ENCODE measurements at regions not wholly inside any gene's neighbourhood (a gene's known extent, or its start where the extent isn't known, plus 50 kb on each side); places are given as distances from the start of the nearest gene placed in this dataset.

GRCh38 chr10:128852902-128853301 lies 614.1 kb upstream of the MGMT start:
- H3K4me3 ChIP-seq (ENCODE audit: low read length in 2 of 2), result no peak overlapping the region
- no peaks in the 10 kb centered on the region for H3K9me3 ChIP-seq (ENCODE audit: control insufficient read depth in 2 of 2, low read length in 2 of 2)
- no peaks in the 10 kb centered on the region for H3K36me3 ChIP-seq (ENCODE audit: control insufficient read depth in 2 of 2, insufficient read depth in 2 of 2, low read length in 2 of 2)
- H3K27ac ChIP-seq (ENCODE audit: low read length), result no peak overlapping the region
- peaks cover 8% of the 10 kb centered on the region for H3K4me1 ChIP-seq (ENCODE audit: control insufficient read depth, insufficient read depth, low read length)
- H3K9ac ChIP-seq (ENCODE audit: low read length in 2 of 2), result no peak overlapping the region
- H3K27me3 ChIP-seq (ENCODE audit: control insufficient read depth in 1 of 2, insufficient read depth in 2 of 2, low read length in 2 of 2), result peaks cover 0 to 2% of the 10 kb centered on the region in 2 donors

- Histone ChIP-seq H3K9ac (ENCODE audit: low read length in 2 of 2) (no peak overlapping the region), H3K9me3 (ENCODE audit: control insufficient read depth in 2 of 2, low read length in 2 of 2) (no peaks in the 10 kb centered on the region), H3K36me3 (ENCODE audit: control insufficient read depth in 2 of 2, insufficient read depth in 2 of 2, low read length in 2 of 2) (no peaks in the 10 kb centered on the region), H3K4me3 (ENCODE audit: low read length in 2 of 2) (no peak overlapping the region), H3K27me3 (ENCODE audit: control insufficient read depth in 1 of 2, insufficient read depth in 2 of 2, low read length in 2 of 2) (peaks cover 0 to 2% of the 10 kb centered on the region in 2 donors), H3K4me1 (ENCODE audit: control insufficient read depth, insufficient read depth, low read length) (peaks cover 8% of the 10 kb centered on the region), H3K27ac (ENCODE audit: low read length) (no peak overlapping the region)
Measured at GRCh38 chr10:128853537-128853936, 613.5 kb upstream of the MGMT start.

DNA sequence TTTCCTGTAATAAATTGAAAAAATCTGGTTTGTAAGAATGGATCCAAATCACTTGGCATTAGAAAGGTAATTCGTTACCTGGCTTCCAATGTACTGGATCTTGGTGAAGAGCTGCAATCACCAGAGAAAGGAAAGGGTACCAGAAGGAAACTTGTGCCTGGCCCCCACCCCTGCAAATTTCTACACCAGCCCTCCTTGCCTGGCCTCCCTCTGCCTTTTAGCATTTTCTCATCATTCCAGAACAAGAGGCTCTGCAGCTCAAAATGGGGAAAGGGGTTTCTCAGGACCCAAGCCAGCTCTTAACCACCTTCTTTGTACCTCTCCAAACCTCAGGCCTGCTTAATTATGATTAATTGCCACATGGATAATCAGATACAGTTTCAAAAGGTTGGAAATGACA lies 612.8 kb upstream of the MGMT start:
- peaks cover 0 to 2% of the 10 kb centered on the region in 2 donors for H3K27me3 ChIP-seq (ENCODE audit: control insufficient read depth in 1 of 2, insufficient read depth in 2 of 2, low read length in 2 of 2)
- H3K36me3 ChIP-seq (ENCODE audit: control insufficient read depth in 2 of 2, insufficient read depth in 2 of 2, low read length in 2 of 2), result no peaks in the 10 kb centered on the region
- no peak overlapping the region for H3K4me3 ChIP-seq (ENCODE audit: low read length in 2 of 2)
- no peak overlapping the region for H3K27ac ChIP-seq (ENCODE audit: low read length)
- no peak overlapping the region for H3K9ac ChIP-seq (ENCODE audit: low read length in 2 of 2)
- no peaks in the 10 kb centered on the region for H3K9me3 ChIP-seq (ENCODE audit: control insufficient read depth in 2 of 2, low read length in 2 of 2)
- peaks cover 8% of the 10 kb centered on the region for H3K4me1 ChIP-seq (ENCODE audit: control insufficient read depth, insufficient read depth, low read length)

DNA sequence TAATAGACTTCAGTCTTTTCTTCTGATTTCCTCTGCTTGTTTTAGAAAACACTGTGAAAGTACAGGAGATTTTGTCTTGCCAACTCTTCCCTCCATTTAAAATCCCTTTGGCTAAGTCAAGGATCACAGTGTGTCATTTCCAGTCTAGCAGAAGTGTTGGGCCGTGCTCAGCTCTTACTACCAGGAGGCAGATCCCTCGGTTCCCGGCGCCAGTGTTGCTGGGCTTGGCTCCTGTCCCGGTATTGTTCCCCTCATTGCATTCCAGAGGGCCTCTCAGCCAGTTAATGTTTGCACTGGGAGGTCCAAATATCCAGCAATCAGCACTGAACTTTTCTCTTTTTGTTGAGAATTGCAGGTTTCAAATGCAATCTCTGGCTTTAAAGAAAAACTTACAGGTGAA lies 612.1 kb upstream of the MGMT start:
- Histone ChIP-seq H3K9me3 (ENCODE audit: control insufficient read depth in 2 of 2, low read length in 2 of 2) (no peaks in the 10 kb centered on the region), H3K9ac (ENCODE audit: low read length in 2 of 2) (peak overlapping the region in 1 of 2 donors; percentile 14), H3K36me3 (ENCODE audit: control insufficient read depth in 2 of 2, insufficient read depth in 2 of 2, low read length in 2 of 2) (no peaks in the 10 kb centered on the region), H3K4me1 (ENCODE audit: control insufficient read depth, insufficient read depth, low read length) (peaks cover 8% of the 10 kb centered on the region), H3K4me3 (ENCODE audit: low read length in 2 of 2) (no peak overlapping the region), H3K27ac (ENCODE audit: low read length) (no peak overlapping the region), H3K27me3 (ENCODE audit: control insufficient read depth in 1 of 2, insufficient read depth in 2 of 2, low read length in 2 of 2) (peaks cover 0 to 2% of the 10 kb centered on the region in 2 donors)

GRCh38 chr10:128855618-128856428 lies 611.2 kb upstream of the MGMT start:
- no peak overlapping the region for H3K4me3 ChIP-seq (ENCODE audit: low read length in 2 of 2)
- H3K27ac ChIP-seq (ENCODE audit: low read length), result no peak overlapping the region
- H3K27me3 ChIP-seq (ENCODE audit: control insufficient read depth in 1 of 2, insufficient read depth in 2 of 2, low read length in 2 of 2), result peaks cover 0 to 2% of the 10 kb centered on the region in 2 donors
- H3K36me3 ChIP-seq (ENCODE audit: control insufficient read depth in 2 of 2, insufficient read depth in 2 of 2, low read length in 2 of 2), result no peaks in the 10 kb centered on the region
- peaks cover 8% of the 10 kb centered on the region for H3K4me1 ChIP-seq (ENCODE audit: control insufficient read depth, insufficient read depth, low read length)
- no peak overlapping the region for H3K9ac ChIP-seq (ENCODE audit: low read length in 2 of 2)
- no peaks in the 10 kb centered on the region for H3K9me3 ChIP-seq (ENCODE audit: control insufficient read depth in 2 of 2, low read length in 2 of 2)

DNA sequence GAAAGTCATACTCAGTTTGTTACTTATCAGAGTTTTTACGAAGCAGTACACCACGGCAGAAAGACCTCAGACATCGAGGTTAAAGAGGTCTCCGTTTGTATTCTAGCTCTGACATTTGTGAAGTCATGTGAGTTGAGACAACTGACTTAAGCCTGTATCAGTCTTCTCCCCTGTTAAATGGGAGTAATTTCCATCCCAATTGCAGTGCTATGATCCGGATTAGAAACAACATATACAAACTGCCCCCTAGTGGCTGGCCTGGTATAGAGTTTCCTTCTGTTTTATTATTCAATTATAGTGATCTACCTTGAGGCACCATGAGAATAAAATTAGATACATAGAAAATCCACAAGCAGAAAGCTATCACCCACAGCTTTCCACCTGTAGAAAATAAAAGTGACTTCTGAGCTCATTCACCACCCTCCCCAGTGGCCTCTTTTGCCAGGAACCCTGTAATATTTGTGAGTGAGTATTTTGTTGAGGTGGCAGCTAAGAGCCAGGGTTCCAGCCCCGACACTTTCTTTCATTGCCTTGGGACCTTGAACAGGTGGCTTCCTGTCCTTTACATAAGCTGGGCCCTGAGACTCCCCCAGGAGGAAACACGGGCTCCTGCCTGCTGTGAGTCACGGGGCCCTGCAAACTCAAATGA lies 607.2 kb upstream of the MGMT start:
- no peak overlapping the region for H3K9ac ChIP-seq (ENCODE audit: low read length in 2 of 2)
- peaks cover 5% of the 10 kb centered on the region for H3K4me1 ChIP-seq (ENCODE audit: control insufficient read depth, insufficient read depth, low read length)
- no peaks in the 10 kb centered on the region for H3K27me3 ChIP-seq (ENCODE audit: control insufficient read depth in 1 of 2, insufficient read depth in 2 of 2, low read length in 2 of 2)
- no peak overlapping the region for H3K4me3 ChIP-seq (ENCODE audit: low read length in 2 of 2)
- H3K27ac ChIP-seq (ENCODE audit: low read length), result no peak overlapping the region
- no peaks in the 10 kb centered on the region for H3K9me3 ChIP-seq (ENCODE audit: control insufficient read depth in 2 of 2, low read length in 2 of 2)
- H3K36me3 ChIP-seq (ENCODE audit: control insufficient read depth in 2 of 2, insufficient read depth in 2 of 2, low read length in 2 of 2), result no peaks in the 10 kb centered on the region

GRCh38 chr10:128860574-128860973 lies 606.5 kb upstream of the MGMT start:
- Histone ChIP-seq H3K9me3 (ENCODE audit: control insufficient read depth in 2 of 2, low read length in 2 of 2) (no peaks in the 10 kb centered on the region), H3K4me3 (ENCODE audit: low read length in 2 of 2) (no peak overlapping the region), H3K27ac (ENCODE audit: low read length) (no peak overlapping the region), H3K9ac (ENCODE audit: low read length in 2 of 2) (no peak overlapping the region), H3K4me1 (ENCODE audit: control insufficient read depth, insufficient read depth, low read length) (peaks cover 5% of the 10 kb centered on the region), H3K27me3 (ENCODE audit: control insufficient read depth in 1 of 2, insufficient read depth in 2 of 2, low read length in 2 of 2) (no peaks in the 10 kb centered on the region), H3K36me3 (ENCODE audit: control insufficient read depth in 2 of 2, insufficient read depth in 2 of 2, low read length in 2 of 2) (no peaks in the 10 kb centered on the region)

DNA sequence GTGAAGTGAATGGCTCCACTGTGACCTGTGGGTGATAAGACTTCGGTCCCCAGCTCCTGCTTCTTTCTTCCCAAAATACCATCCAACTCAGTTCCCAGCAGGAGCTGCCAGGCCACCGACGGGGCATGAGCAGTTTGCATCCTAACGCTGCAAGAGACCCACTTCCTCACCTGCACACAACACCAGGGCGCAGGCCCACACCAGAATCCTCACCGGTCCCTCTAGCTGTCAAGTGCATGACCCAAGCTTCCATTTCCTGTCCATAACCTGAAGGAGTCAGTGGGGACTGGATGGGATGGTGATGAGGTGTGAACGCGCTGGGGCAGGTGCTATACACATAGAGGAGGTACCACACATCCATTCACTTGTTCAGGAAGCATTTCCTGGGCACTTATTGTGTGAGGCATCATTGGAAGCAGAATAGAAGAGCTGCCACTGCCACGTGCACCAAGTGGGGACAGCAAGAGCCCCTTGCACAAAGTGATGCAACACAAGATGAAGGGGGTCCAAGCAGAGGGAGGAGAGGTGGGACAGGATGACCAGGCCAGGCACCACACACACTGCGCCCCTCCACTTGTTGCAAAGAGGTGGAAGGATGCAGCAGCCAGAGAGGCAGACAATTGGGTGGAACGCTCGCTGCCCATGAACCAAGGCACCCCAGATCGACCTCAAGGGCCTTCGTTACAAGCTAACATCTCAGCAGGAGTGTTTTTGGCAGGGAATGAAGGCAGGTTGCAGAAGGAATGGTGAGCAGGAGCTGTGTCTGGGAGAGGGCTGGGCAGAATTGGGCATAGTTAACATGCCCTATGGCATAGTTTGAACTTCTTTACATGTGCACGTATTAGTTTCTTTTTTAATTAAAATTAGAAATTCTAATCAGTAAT lies 605.8 kb upstream of the MGMT start:
- Histone ChIP-seq H3K9ac (ENCODE audit: low read length in 2 of 2) (no peak overlapping the region), H3K27ac (ENCODE audit: low read length) (no peak overlapping the region), H3K9me3 (ENCODE audit: control insufficient read depth in 2 of 2, low read length in 2 of 2) (no peaks in the 10 kb centered on the region), H3K27me3 (ENCODE audit: control insufficient read depth in 1 of 2, insufficient read depth in 2 of 2, low read length in 2 of 2) (no peaks in the 10 kb centered on the region), H3K4me3 (ENCODE audit: low read length in 2 of 2) (no peak overlapping the region), H3K36me3 (ENCODE audit: control insufficient read depth in 2 of 2, insufficient read depth in 2 of 2, low read length in 2 of 2) (no peaks in the 10 kb centered on the region), H3K4me1 (ENCODE audit: control insufficient read depth, insufficient read depth, low read length) (no peaks in the 10 kb centered on the region)

- no peak overlapping the region for H3K9ac ChIP-seq (ENCODE audit: low read length in 2 of 2)
- no peaks in the 10 kb centered on the region for H3K36me3 ChIP-seq (ENCODE audit: control insufficient read depth in 2 of 2, insufficient read depth in 2 of 2, low read length in 2 of 2)
- H3K4me1 ChIP-seq (ENCODE audit: control insufficient read depth, insufficient read depth, low read length), result no peaks in the 10 kb centered on the region
- H3K4me3 ChIP-seq (ENCODE audit: low read length in 2 of 2), result no peak overlapping the region
- no peak overlapping the region for H3K27ac ChIP-seq (ENCODE audit: low read length)
- H3K9me3 ChIP-seq (ENCODE audit: control insufficient read depth in 2 of 2, low read length in 2 of 2), result no peaks in the 10 kb centered on the region
- H3K27me3 ChIP-seq (ENCODE audit: control insufficient read depth in 1 of 2, insufficient read depth in 2 of 2, low read length in 2 of 2), result no peaks in the 10 kb centered on the region
Measured at GRCh38 chr10:128863411-128863810, 603.6 kb upstream of the MGMT start.

DNA sequence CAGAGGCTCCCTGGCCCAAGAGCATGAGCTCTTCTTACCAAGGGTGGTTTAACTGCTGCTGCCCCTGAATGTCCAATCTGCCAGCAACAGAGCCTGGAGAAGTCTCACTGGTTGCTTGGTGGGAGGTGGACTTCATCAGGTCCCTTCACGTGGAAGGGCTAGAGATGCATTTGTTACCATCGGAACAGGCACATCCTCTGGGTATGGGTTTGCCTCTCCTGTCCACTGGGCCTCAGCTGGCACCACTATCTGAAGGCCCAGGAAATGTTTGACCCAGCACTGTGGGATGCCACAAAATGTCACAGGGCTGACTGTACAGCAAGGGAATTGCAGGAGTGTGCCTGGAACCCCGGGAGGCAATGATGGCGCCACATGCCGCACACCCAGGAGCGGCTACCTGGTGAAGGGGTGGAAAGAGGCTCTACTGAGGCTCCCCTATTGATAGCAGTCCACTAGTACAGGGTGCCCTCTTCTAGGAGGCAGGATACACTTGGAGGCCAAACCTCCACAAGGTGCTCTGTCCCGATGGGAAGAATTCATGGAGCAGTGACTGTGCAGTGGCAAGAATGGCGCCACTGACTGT lies 603.1 kb upstream of the MGMT start:
- Histone ChIP-seq H3K4me1 (ENCODE audit: control insufficient read depth, insufficient read depth, low read length) (no peaks in the 10 kb centered on the region), H3K4me3 (ENCODE audit: low read length in 2 of 2) (no peak overlapping the region), H3K9me3 (ENCODE audit: control insufficient read depth in 2 of 2, low read length in 2 of 2) (no peaks in the 10 kb centered on the region), H3K9ac (ENCODE audit: low read length in 2 of 2) (no peak overlapping the region), H3K36me3 (ENCODE audit: control insufficient read depth in 2 of 2, insufficient read depth in 2 of 2, low read length in 2 of 2) (no peaks in the 10 kb centered on the region), H3K27me3 (ENCODE audit: control insufficient read depth in 1 of 2, insufficient read depth in 2 of 2, low read length in 2 of 2) (no peaks in the 10 kb centered on the region), H3K27ac (ENCODE audit: low read length) (no peak overlapping the region)
